A549 (cell line): ENCODE measurements at regions not wholly inside any gene's neighbourhood (a gene's known extent, or its start where the extent isn't known, plus 50 kb on each side); places are given as distances from the start of the nearest gene placed in this dataset.

Experiments used
- CBX8 ChIP-seq: fragments of 200-600 bp; sonication (generic); IDR thresholded peaks from 2 replicates; pipeline ENCODE4 v1.6.1; 2016
- MYC ChIP-seq: IDR thresholded peaks from 2 replicates; pipeline ENCODE4 v1.6.1; 2012; ENCODE audit warnings: mild to moderate bottlenecking, inconsistent platforms, low read length, improper control_type of control experiment, borderline replicate concordance
- POLR2A ChIP-seq: IDR thresholded peaks from 2 replicates; pipeline ENCODE4 v1.6.1; 2012; ENCODE audit warnings: mild to moderate bottlenecking, low read length
- TP53 ChIP-seq: fragments of 250-450 bp; sonication (Bioruptor Pico); IDR thresholded peaks from 2 replicates; pipeline ENCODE4 v1.5.0; 2021; ENCODE audit warnings: mild to moderate bottlenecking, moderate library complexity
- ZNF302 ChIP-seq: fragments of 250-450 bp; sonication (Bioruptor Pico); IDR thresholded peaks from 2 replicates; pipeline ENCODE4 v1.9.0; 2021; ENCODE audit warnings: inconsistent platforms, mild to moderate bottlenecking, moderate library complexity
- TF ChIP-seq, protein P1 (sequence below): fragments of >200 bp; sonication (Bioruptor Twin); formaldehyde crosslinking; IDR thresholded peaks from 3 replicates; pipeline ENCODE4 v1.5.1; 2016
- TF ChIP-seq, protein P2 (sequence below): IDR thresholded peaks from 2 replicates; pipeline ENCODE4 v1.6.1; 2012
- TF ChIP-seq, protein P3 (sequence below): fragments of >200 bp; sonication (Bioruptor Twin); formaldehyde crosslinking; IDR thresholded peaks from 3 replicates; pipeline ENCODE4 v1.6.1; 2016
- TF ChIP-seq, protein P4 (sequence below): fragments of 450-650 bp; IDR thresholded peaks from 2 replicates; pipeline ENCODE4 v1.6.1; 2014; ENCODE audit warnings: antibody characterized with exemption

DNA sequence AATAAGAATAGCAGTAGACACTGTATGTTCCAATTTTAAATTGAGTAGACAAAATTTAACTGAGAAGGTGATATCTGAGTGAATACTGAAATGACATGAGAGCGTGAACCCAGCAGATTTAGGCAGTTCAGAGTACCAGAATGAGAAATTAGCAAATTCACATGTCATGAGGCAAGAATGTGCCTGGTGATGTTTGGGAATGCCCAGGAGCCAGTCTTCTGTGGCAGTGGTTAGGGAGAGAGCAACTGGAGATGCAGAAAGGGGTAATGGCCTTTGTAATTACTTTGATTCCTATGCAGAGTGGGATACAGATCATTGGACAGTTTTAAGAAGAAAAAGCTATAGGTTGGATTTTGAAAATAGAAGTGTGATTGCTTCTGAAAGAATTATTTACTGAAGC lies 621.9 kb downstream of the TECRL start:
- TF ChIP-seq, protein P1, sequence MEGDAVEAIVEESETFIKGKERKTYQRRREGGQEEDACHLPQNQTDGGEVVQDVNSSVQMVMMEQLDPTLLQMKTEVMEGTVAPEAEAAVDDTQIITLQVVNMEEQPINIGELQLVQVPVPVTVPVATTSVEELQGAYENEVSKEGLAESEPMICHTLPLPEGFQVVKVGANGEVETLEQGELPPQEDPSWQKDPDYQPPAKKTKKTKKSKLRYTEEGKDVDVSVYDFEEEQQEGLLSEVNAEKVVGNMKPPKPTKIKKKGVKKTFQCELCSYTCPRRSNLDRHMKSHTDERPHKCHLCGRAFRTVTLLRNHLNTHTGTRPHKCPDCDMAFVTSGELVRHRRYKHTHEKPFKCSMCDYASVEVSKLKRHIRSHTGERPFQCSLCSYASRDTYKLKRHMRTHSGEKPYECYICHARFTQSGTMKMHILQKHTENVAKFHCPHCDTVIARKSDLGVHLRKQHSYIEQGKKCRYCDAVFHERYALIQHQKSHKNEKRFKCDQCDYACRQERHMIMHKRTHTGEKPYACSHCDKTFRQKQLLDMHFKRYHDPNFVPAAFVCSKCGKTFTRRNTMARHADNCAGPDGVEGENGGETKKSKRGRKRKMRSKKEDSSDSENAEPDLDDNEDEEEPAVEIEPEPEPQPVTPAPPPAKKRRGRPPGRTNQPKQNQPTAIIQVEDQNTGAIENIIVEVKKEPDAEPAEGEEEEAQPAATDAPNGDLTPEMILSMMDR: no peak
- TF ChIP-seq TP53 (CRISPR knock-in tag) (no peak), POLR2A (no peak), ZNF302 (CRISPR knock-in tag) (no peak), CBX8 (no peak), MYC (no peak)
- TF ChIP-seq, protein P2, sequence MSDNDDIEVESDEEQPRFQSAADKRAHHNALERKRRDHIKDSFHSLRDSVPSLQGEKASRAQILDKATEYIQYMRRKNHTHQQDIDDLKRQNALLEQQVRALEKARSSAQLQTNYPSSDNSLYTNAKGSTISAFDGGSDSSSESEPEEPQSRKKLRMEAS: no peak
- TF ChIP-seq, protein P3, sequence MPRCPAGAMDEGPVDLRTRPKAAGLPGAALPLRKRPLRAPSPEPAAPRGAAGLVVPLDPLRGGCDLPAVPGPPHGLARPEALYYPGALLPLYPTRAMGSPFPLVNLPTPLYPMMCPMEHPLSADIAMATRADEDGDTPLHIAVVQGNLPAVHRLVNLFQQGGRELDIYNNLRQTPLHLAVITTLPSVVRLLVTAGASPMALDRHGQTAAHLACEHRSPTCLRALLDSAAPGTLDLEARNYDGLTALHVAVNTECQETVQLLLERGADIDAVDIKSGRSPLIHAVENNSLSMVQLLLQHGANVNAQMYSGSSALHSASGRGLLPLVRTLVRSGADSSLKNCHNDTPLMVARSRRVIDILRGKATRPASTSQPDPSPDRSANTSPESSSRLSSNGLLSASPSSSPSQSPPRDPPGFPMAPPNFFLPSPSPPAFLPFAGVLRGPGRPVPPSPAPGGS: no peak
- TF ChIP-seq, protein P4, sequence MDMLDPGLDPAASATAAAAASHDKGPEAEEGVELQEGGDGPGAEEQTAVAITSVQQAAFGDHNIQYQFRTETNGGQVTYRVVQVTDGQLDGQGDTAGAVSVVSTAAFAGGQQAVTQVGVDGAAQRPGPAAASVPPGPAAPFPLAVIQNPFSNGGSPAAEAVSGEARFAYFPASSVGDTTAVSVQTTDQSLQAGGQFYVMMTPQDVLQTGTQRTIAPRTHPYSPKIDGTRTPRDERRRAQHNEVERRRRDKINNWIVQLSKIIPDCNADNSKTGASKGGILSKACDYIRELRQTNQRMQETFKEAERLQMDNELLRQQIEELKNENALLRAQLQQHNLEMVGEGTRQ: no peak
